ENCODE measurements at regions not wholly inside any gene's neighbourhood (a gene's known extent, or its start where the extent isn't known, plus 50 kb on each side); places are given as distances from the start of the nearest gene placed in this dataset.

DNA sequence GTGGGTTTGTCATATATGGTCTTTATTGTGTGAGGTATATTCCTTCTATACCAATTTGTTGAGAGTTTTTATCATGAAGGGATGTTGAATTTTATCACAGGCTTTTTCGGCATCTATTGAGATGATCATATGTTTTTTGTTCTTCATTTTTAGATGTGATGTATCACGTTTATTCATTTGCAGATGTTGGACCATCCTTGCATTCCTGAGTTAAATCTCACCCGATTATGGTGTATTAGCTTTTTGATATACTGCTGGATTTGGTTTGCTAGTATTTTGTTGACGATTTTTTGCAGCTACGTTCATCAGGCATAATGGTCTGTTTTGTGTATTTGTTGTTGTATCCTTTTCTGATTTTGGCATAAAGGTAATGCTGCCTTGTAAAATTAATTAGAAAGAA is 311.0 kb downstream of the PTEN start:
- DNase-seq: no peak

DNA sequence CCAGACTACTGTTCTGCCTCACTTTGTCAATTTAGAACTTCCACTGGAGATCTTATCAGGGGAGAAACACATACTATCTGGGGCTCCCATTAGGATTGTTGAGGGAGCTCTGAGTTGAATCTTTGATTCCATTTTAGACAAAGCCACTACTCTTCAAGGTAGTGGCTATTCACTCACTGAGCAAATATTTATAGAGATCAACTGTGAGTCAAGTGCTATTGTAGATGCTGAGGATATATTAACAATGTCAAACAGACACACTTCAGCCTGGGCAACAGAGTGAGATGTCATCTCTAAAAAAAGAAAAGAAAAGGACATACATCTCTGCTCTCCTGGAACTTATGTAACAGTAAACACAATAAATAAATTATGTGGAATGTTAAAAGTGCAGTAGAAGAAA is 315.3 kb downstream of the PTEN start:
- no peak for DNase-seq

DNA sequence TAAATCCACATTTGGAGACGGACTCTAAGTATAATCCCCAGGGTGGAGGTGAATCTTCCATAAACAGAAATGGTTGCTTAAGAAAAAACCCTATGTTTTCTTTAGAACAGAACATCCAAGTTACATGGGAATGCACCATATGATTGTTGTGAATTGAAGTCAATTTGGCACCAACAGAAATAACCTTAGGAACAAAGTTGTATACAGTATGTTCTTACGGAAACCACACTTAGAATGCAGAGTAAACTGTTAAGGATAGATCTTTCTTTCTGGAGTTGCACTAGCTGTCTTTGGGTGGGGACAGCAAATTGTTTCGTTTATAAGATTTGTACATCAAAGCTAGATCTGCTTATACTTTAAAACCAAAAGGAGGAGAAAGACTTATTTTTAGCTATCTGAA is 316.4 kb downstream of the PTEN start:
- no peak for DNase-seq

DNA sequence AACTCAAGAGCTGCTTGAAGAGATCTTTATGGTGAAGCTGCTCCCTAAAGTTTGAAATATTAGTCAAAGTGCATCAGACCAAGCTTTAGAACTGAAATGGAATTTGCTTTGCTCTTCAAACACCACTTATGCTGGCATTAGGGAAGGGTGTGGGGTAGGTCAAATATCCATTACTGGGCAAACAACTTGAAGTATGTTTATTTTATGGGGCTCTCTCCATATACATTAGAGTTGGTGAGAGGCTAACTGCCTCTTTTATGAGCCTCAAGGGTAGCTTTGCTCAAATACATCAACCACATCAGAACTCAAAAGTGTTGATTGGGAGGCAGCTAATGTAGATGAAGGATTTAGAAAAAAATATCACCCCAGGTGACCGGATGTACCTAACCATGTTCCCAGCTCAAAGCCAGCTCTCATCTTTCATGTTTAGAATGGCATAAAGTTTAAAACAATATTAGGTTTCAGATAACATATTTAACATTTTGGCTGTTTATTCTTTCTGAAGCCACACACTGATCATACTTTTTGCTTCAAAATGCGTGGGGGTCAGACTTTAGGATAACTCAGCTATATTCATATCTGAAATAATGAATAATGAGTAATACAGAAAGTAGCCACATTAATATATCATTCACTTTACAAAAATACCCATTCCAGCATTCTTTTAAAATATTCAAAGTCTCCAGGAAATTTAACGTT is 318.6 kb downstream of the PTEN start:
- DNase-seq: no peak

DNA sequence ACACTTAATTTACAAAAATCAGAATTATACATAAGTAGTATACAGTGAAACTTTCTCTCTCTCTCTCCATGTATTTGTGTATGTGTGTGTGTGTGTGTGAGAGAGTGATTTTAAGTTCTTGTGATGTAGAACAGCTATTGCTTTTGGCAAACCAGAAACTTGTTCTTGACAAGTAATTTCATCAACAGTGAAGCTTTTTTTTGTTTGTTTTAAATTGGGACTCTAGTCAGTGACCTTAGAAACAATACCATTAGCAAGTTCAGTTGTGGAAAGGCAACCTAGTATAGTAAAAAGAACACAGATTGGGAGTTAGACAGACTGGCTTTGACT is 319.1 kb downstream of the PTEN start:
- no peak for DNase-seq

DNA sequence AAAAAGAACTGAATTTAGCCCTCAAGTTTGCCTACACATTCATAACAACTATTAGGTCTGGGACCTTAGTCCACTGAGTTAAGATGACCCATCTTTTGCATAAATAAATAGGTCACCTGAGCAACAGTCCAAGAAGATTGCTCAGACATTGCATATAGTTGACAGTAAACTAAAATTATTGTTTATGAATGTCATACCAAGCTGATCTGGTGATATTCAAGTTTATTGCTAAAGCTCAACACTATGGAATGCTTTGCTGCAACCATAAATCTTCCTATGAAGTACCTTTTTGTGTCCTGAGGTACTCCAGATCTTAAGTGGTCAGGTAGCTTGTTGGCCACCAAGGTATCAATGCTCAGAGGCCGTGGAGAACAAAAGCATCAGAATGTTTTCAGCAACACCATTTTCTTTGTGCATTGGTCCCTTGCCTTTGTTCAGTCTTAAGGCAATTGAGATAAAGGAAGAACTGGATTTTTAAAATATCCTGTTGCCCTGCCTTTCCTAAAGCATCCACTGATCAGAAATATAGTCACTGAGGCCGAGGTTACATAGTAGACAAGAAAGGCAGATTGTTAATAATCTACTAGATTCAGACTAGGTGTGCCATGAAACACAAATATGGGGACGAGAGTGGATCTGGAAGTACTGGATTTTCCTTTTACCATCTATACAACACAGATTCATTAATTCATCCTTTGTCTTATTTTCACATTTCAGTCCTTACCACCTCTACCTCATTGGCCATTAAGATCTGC is 321.3 kb downstream of the PTEN start:
- no peak for DNase-seq

DNA sequence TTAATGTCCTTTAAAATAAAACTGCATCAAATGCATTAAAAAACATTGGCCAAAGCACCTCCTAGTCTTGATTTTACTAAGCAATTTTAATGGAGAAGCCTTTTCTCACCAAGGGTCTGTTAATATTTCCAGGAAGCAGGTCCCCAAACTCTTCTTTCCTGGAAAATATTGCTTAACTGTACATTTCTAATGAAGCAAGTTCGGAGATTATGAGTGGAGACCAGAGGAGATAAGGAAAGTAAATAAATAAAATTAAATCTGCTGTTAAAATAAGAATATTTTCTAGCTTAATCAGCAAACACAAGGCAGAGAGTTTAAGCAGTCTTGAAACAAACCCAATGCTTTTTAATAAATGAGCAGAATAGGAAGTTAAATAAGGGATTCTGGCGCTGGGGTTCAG is 322.4 kb downstream of the PTEN start:
- no peak for DNase-seq

DNA sequence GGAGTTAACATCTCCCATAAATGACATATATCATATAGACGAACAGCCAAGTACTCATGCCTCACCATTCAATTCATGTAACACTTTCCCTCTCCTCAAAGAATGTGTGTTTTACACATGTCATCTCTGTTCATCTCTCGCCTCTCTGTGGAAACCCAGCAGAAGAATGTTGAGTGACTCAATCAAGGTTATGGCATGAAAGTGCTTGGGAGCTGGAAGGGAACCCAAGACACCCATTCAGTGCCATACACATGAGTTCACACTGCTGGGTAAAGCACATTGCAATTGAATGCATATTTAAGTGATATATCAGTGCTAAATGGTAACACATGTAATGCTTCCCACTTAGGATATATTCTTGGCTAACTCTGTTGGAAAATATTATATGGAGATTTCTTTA is 322.9 kb downstream of the PTEN start:
- no peak for DNase-seq

DNA sequence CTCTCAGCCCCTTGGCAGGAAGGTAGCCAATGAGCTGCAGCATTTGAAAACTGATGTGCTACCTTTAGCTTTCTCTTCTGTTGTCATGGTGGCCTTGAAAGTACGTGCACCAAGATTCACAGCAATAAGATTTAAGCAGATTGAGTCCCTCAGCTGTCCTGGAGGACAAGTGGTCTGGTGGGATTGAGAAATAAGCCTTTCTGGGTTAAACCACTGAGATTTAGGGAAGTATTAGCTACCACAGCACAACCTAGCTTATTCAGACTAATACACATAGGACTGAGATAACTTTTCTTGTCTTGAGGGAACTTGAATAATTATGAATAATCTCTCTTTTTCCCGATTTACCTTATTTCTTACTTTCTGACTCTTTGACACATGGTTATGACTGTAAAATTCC is 324.0 kb downstream of the PTEN start:
- no peak for DNase-seq

DNA sequence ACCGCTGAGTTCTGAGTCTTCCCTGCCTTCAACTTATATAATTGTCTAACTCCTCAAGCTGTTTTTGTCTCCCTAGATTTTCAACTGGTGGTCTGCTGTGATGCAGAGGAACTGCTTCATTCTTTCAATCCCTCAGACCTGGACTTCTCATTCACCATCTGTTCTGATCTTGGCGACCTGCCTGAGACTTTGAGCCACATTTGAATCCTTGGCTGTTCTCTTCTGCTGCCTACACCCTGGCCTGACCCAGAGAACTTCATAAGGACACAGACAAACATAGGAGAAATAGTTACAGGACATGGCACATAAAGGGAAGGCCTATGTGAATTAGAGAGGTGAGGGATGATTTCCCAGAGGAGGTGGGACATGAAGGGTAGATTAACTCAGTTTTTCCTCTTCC is 326.7 kb downstream of the PTEN start:
- no peak for DNase-seq

DNA sequence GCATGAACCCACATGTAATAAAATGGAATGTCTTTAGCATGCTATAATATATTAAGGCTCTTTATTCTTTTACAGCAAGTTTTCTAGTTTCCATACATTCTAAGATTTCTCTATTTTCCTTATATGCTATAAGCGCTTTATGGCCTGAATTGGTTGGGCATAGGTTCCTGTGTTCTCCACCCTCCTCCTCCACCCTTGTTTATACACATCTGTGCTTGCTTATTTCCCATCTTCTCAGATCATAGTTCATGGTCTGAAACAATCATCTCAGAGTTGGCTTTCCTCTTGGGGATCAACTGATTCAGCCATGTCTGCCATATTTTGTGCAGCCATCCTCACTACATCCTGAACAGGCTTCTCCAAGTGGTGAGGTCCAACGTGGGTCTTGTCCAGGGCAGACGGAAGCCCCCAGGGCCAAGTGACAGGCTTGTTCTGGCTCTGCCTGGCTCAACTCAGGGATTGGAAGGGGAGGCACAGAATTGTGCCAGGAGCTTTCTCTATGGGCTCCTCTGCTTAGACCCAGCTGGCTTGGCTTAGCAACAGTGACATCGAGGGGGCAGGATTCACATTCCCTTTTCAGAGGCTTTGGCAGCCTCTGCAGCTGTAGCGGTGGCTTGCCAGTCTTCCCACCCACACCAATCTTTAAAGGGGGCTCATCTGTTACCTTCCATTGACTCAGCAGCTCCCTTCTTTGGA is 327.3 kb downstream of the PTEN start:
- DNase-seq: no peak

DNA sequence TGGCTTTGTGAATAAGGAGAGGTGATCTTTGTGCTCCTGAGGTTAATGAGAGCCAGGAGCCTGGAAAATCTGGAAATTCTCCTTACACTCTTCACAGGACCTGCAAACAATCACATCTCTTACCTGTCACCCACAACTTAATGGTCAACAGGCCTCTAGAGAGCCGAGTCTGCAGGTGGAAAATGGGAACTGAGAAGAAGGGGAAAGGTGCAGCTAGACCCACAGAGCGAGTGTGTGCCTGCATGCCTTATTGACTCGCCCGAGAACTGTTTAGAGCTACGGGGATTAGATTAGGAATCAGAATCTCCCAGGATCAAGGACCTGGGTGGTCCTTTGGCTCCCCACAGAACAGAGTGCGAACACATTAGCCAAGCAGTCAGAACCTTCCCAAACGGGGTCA is 329.6 kb downstream of the PTEN start:
- DNase-seq: no peak

DNA sequence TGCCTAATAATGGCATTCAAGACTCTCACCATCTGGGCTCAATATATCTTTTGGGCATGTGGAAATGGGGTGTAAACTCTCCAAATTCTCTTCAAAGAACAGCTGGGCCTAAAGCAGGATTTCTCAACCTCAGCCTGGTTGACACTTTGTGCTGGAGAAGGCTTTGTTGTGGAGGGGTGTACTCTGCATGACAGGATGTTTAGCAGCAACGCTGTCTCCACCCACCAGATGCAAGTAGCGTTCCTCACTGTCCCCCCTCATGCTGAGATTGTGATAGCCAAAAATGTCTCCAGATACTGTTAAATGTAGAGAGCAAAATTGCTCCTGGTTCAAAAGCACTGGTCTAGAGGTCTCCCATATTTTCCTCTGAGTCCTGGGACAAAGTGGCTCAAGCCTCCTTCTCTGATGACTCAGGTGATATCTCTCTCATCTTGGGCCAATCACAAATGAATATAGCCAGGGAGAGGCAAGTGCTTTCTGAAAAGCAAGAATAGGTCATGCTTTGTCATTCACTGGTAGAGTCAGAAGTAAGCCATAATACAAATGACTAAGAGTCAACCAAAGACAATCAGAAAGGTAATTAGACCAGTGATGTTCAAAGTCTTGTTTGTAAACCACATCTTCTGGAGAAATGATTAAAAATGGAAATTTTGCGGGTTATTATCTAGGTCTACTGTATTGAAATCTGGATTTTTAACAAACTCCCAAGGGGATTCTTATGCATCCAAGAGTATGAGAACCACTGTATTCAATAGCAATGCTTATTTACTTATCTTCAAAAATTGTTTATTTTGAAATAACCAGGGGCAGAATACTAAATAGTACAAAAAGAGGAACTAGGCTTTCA is 330.8 kb downstream of the PTEN start:
- DNase-seq: no peak

DNA sequence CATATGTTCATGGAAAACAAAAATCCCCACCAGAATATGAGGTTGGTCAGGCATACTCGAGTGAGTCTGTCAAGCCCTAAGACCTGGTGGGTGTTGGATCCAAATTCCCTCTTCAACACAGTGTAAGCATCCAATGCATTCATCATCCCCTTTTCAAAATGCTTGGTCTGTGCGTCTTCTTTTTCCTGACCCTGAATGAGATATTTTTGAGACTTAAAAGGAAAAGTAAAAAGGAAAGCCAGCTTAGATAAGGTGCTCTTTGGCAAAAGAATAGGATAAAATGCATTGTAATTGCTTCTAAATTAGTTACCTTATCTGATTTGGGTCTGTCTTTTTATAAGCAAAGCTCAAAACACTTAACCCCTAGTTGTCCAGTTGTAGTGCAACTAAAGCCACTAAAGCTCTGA is 331.5 kb downstream of the PTEN start:
- no peak for DNase-seq

DNA sequence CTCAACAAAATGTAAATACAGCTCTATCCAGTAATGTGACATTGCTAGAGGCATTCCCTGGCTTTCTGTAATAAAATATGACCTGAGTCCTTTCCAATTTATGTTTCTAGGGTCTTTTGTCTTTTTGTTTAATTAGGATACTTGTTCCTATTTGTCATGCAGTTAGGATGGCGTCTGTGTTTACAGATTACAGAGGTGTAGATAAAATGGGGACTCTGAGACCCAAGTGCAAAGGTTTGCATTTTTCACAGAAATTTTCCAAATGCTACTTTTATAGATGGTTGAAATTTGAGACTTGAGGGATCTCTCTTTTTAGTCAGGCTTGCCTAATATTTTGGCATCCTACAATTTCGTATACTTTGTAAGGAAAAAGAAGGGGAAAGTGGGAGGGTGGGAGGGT is 332.4 kb downstream of the PTEN start:
- no peak for DNase-seq

DNA sequence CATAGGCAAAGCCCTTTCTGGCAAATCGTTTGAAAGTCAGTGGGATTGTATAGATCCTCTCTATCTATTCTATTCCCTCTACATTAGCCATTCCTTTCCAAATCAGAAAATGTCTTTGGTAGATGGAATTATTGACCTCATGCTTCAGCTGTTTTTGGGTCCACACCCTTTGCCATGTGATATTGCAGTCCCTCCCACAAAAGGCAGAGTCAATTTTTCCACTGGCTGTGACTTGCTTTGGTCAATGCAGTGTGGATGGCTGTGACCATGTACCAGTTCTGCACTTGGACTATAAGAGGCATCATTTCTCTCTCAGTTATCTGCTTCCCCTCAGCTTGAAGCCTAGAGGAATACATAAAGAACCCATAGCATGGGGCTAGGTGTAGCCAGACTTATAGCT is 332.9 kb downstream of the PTEN start:
- no peak for DNase-seq

DNA sequence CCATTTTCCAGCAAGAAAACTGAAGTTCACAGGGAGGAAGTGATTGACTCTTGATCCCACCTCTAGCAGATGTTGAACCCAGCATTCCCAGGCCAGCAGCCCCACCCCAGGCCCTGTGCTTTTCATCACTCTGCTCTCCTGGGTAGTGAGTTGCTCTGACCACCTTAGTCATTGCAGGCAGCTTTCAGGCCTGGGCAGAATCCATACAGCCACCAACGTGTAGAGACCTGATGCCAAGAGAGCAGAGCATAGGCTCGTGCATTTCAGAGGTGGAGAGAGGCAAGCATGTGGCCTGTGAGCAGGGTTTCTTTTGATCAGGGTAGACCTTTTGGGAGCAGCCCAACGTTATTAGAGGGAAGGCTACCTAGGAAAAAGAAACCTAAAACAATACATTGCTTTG is 334.6 kb downstream of the PTEN start:
- DNase-seq: no peak

DNA sequence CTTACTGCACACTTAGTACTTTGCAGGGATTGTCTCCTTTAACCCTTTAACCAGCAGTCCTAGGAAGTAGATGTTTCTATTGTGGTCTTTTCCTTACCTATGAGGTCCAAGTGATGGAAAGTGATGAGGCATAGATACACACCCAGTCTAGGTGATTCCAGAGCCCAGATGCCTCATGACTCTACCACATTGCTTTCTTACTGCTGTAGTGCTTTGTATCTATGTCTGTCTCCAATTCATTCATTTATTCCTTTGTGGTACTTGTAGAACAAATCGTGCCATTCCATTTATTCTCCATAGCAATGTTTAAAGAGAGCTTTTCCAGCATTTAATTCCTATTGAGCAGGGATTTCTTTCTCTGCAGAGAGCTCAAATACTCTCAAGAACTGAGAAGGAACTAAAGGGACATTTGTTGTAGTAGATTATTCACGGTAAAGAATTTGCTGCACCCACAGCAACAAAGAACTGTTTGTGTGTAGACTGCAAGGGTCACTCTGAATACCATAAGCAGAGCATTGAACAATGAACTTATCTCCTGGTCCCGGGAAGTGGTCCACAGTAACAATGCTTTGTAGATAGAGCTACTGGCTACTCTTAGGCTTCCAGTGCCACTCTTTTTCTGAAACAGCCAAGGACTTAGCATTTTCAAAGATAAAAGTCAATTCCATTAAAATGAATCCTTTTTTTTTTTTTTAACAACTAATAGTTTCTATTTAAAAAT is 337.0 kb downstream of the PTEN start:
- DNase-seq: no peak

DNA sequence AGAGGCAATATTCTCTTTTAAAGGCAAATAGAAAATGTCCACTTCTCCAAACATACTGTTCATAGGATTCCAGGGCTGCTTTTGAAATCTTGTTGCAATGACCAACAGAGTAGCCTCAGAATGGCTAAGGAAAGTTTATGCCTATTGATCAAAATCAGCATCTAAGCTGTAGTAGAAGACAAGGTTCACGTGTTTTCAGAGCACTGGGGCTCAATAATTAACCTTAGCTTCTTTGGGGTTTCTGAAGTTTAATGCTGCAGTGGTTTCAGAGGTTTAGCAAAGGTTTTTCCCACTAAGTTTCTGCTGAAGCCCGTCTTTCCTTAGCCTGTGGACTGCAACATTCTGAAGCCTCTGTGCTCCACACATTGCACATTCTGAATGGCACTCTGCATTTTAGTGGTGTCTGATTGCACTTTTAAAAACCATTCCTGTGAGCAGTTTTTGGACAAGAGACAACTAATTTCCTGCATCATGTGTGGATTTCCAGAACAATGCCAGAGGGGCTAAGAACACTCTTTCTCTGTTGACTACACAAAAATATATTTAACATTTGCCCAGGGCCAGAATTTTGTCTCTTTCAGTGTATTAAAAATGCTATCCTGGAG is 342.5 kb downstream of the PTEN start:
- no peak for DNase-seq

DNA sequence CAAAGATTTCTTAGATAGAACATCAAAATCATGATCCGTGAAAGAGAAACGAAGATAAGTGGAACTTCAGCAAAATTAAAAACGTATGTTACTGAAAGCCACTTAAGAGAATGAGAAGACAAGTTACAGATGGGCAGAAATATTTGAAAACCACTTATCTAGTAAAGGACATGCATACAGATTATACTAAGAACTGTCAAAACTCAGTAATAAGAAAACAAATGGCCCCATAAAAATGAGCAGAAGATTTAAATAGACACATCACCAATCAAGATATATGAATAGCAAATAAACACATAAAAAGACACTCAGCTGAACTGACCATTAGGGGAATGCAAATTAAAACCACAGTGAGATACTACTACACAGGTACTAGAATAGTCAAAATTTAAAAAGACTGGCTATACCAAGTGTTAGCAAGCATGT is 343.7 kb downstream of the PTEN start:
- DNase-seq: no peak

DNA sequence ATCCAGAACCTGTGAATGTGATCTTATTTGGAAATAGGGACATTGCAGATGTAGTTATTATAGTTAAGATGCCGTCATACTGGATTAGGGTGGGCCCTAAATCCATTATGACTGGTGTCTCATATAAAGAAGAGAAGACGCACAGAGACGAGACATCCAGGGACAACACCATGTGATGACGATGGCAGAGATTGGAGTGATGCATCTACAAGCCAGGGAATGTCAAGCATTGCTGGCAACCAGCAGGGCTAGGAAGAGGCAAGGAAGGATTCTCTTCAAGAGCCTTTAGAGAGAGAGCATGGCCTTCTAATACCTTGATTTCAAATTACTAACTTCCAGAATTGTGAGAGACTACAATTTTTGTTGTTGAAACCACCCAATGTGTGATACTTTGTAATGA is 345.8 kb downstream of the PTEN start:
- no peak for DNase-seq

DNA sequence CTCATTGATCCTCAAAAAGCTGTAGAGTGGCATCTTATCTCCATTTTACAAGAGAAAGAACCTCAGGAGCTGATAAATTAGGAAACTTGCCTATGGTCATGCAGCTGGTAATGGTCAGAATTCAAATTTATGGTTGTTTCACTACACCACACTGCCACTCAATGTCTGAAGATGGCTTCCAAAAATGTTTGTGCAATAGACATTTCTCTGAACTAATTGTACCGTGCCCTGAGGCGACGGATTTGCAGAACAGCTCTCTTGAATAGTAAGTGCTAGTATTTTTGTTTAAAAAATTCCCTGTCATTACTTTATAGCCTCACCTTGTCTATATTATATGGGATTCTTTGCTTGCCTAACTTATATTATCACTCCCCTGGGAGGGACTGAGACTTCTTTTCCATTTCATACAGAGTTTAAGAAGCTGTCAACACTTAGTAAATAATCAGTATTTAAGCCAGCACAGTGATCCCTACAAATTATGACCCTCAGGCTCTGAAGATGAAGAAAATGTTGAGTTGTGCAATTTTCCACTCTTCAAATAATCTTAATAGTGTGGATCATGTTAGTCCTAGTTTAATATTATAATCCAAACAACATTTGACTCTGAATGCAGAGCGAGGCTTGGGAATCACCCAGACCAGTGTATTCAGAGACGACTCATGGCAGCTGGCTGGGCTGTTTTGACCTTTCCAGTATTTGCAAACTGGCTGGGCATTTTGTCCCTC is 346.6 kb downstream of the PTEN start:
- no peak for DNase-seq

Data from stimulated activated CD4-positive, alpha-beta T cell treated with anti-CD3 and anti-CD28 coated beads, Interleukin-12 subunit alpha, Interleukin-12 subunit beta, amount 100 ng/mL, for 4 hours (primary cell).